GM12865 (cell line): ENCODE measurements at regions not wholly inside any gene's neighbourhood (a gene's known extent, or its start where the extent isn't known, plus 50 kb on each side); places are given as distances from the start of the nearest gene placed in this dataset.

Source experiments
- DNase-seq: peaks from one replicate; pipeline ENCODE4 v3.0.0; 2010; ENCODE audit warnings: low read depth
- H3K4me3 ChIP-seq: 2 replicates; pipeline ENCODE4 v1.5.1; 2011; ENCODE audit warnings: mild to moderate bottlenecking, low read depth, low read length, control low read depth
- CTCF ChIP-seq: IDR thresholded peaks from 2 replicates; pipeline ENCODE4 v1.5.1; 2011; ENCODE audit warnings: low read length, control low read depth, low read depth, inconsistent platforms; ENCODE audit not compliant: insufficient read depth; ENCODE audit errors: missing control alignments

- DNase-seq: no peak
- no peak overlapping the region for H3K4me3 ChIP-seq
- TF ChIP-seq CTCF: no peak
Measured at GRCh38 chr2:156042895-156043294, 289.6 kb downstream of the NR4A2 start.

- no peak for TF ChIP-seq CTCF
- H3K4me3 ChIP-seq: no peak overlapping the region
- DNase-seq: no peak
Measured at GRCh38 chr2:156038021-156038420, 294.5 kb downstream of the NR4A2 start.

- no peak overlapping the region for H3K4me3 ChIP-seq
- no peak for TF ChIP-seq CTCF
- no peak for DNase-seq
Measured at GRCh38 chr2:156037482-156037881, 295.0 kb downstream of the NR4A2 start.

GRCh38 chr2:156031121-156031520 is 301.4 kb downstream of the NR4A2 start:
- TF ChIP-seq CTCF: no peak
- no peak overlapping the region for H3K4me3 ChIP-seq
- no peak for DNase-seq

GRCh38 chr2:156023229-156023869 is 309.2 kb downstream of the NR4A2 start:
- no peak for TF ChIP-seq CTCF
- no peak for DNase-seq
- no peak overlapping the region for H3K4me3 ChIP-seq

GRCh38 chr2:156021146-156022040 is 311.1 kb downstream of the NR4A2 start:
- no peak for DNase-seq
- no peak for TF ChIP-seq CTCF

More at GRCh38 chr2:156021146-156022040, 311.1 kb downstream of the NR4A2 start:
- H3K4me3 ChIP-seq: no peak overlapping the region
